CD4-positive, alpha-beta T cell treated with Interleukin-1 beta for 1 hour (primary cell): ENCODE measurements at regions not wholly inside any gene's neighbourhood (a gene's known extent, or its start where the extent isn't known, plus 50 kb on each side); places are given as distances from the start of the nearest gene placed in this dataset.

Source experiments
- DNase-seq, 2 donors: peaks; one replicate each; pipeline ENCODE4 v3.0.0-alpha.2; 2020 to 2022

- DNase-seq = no peak
These were observed 1474.1 kb upstream of the SLC39A10 start for GRCh38 chr2:194182888-194183287.

DNA sequence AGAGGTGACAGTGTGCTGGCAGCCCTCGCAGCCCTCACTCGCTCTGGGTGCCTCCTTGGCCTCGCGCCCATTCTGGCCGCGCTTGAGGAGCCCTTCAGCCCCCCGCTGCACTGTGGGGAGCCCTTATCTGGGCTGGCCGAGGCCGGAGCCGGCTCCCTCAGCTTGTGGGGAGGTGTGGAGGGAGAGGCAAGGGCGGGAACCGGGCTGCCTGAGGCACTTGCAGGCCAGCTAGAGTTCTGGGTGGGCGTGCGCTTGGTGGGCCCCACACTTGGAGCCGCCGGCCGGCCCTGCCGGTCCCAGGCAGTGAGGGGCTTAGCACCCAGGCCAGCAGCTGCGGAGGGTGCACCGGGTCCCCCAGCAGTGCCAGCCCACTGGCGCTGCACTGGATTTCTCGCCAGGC, 1480.9 kb upstream of the SLC39A10 start:
- DNase-seq = no peak

- peak in 1 of 2 donors; percentile 2 for DNase-seq
These were observed 1490.2 kb upstream of the SLC39A10 start for GRCh38 chr2:194166818-194167217.

DNA sequence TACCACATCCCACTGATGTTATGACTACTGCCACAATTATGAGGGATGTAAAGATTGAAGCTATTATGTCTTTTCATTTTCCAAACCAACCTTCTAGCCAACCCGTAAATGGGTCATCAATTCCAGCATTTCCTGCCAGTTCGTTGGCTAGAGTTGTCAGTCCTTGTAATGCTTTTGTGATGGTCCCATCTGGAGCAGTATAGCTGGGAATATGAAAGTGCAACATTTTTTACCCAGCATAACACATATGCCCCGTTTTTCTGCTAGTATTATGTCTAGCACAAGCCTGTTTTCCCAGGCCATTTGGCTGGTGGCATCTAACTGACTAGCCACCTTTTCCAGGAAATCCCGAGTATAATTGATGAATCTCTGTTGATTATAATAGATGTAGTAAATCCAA, 1501.6 kb upstream of the SLC39A10 start:
- no peak for DNase-seq

DNA sequence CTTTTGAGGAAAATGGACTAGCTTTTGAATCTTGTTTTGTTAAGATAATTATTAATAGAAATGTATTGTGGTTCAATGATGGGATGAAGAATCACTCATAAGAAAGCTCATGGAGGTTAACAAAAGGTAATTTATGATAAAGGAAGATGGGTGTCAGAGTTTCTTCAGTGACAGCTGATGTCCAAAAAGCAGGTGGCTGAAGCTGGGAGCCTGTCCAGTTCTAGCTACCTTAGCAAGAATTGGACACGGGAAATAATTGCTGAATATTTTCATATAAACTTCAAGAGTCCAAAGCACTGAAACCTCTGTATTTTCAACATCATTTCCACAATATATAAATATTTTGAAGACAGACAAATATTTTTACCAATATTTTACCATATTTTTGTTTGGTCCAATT, 1505.8 kb upstream of the SLC39A10 start:
- no peak for DNase-seq

DNA sequence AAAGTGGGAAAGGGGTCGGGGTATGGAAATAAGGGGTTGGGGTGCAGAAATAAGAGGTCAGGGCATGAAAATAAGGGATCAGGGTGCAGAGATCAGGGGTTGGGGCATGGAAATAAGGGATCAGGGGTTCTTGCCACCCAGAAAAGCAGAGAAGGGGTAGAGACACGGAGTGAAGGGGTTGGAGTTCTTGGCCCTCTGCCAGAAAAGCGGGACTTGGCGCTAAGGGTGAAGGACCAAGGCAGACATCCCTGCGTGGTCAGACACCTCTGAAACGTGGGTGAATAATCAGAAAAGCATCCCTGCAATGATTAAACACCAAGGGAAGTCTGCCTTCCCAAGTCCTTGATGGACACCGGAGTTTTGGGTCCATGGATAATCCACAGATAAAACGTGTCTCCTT, 1521.6 kb upstream of the SLC39A10 start:
- no peak for DNase-seq

- DNase-seq = no peak
These were observed 1528.2 kb upstream of the SLC39A10 start for GRCh38 chr2:194128810-194129209.

- no peak for DNase-seq
These were observed 1530.6 kb upstream of the SLC39A10 start for GRCh38 chr2:194126418-194126817.

DNA sequence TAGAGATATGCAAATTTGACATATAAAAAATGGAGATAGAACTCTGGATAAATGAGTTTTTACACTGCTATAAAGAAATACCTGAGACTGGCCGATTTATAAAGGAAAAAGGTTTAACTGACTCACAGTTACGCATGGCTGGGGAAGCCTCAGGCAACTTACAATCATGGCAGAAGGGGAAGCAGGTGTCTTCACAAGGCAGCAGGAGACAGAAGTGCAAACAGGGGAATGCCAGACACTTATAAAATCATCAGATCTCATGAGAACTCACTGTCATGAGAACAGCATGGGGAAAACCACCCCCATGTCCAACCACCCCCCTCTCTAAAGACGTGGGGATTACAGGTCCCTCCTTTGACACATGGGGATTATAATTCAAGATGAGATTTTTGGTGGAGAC, 1540.2 kb upstream of the SLC39A10 start:
- no peak for DNase-seq

- no peak for DNase-seq
These were observed 1551.7 kb upstream of the SLC39A10 start for GRCh38 chr2:194105358-194105757.

- peak in 1 of 2 donors; percentile 4 for DNase-seq
These were observed 1552.3 kb upstream of the SLC39A10 start for GRCh38 chr2:194104687-194105086.

DNA sequence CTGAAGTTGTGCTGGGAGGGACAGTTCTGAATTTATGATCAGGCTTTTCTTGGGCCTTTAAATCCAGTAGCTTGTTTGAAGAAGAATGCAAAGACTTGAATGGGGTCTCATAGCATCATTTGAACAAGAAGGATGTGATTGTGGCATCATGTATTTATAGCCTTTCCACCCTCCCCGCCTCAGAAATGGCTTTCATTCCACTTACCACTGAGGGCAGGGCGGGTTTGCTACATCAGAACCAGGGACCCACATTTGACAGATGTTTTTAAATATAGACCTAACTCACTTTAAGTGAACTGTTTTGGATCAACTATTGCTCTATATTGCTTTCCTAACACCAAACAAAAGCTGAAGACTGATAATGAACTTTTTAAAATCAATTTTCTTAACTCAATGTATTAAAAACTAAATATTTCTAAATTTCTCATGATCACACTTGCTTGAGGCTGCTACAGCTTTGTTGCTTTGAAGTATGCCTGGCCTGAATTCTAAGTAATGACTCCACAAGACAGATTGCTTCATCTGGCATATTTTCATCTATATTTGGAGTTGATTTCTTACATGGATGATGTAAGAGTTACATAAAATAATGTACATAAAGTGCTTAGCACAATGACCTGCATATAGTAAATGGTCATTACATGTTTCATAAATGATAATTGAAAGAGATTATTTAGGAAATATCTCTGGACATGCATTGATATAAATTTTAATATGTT, 1552.9 kb upstream of the SLC39A10 start:
- DNase-seq = no peak

- no peak for DNase-seq
These were observed 1554.5 kb upstream of the SLC39A10 start for GRCh38 chr2:194102546-194102945.

GRCh38 chr2:194100201-194100600, 1556.8 kb upstream of the SLC39A10 start:
- no peak for DNase-seq

GRCh38 chr2:194096402-194096801, 1560.6 kb upstream of the SLC39A10 start:
- no peak for DNase-seq

DNA sequence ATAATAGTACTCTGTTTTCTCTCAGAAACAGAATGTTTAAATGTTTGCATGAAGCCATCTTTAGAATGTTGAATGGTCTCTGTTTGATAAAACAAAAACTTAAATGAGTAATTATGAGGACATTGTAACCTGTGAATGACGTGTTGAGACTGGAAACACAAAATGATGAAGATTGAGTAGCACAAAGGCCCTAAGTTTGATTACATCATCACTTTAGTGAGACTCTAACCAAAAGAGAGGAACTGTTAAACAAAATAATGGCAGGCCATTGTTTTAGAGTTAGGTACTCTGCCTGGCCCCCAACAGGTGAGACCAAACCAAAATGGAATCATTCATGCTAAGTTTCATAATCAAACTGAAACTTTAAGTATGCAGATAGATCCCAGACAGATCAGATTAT, 1561.7 kb upstream of the SLC39A10 start:
- DNase-seq = no peak

DNA sequence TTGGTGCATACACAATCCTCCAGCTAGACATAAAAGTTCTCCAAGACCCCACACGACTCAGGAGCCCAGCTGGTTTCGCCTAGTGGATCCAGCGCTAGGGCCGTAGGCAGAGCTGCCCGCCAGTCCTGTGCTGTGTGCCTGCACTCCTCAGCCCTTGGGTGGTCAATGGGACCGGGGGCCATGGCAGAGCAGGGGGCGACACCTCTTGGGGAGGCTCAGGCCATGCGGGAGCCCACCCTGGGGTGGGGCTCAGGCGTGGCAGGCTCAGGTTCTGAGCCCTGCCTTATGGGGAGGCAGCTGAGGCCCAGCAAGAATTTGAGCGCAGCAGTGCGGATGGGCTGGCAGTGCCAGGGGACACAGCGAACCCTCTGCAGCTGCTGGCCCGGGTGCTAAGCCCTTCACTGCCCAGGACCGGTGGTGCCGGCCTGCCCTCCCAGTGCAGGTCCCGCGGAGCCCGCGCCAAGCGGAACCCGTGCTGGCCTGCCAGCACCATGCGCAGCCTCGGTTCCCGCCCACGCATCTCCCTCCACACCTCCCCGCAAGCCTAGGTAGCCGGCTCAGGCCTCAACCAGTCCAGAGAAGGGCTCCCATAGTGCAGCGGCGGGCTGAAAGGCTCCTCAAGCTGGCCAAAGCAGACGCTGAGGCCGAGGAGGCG, 1566.6 kb upstream of the SLC39A10 start:
- DNase-seq = no peak

DNA sequence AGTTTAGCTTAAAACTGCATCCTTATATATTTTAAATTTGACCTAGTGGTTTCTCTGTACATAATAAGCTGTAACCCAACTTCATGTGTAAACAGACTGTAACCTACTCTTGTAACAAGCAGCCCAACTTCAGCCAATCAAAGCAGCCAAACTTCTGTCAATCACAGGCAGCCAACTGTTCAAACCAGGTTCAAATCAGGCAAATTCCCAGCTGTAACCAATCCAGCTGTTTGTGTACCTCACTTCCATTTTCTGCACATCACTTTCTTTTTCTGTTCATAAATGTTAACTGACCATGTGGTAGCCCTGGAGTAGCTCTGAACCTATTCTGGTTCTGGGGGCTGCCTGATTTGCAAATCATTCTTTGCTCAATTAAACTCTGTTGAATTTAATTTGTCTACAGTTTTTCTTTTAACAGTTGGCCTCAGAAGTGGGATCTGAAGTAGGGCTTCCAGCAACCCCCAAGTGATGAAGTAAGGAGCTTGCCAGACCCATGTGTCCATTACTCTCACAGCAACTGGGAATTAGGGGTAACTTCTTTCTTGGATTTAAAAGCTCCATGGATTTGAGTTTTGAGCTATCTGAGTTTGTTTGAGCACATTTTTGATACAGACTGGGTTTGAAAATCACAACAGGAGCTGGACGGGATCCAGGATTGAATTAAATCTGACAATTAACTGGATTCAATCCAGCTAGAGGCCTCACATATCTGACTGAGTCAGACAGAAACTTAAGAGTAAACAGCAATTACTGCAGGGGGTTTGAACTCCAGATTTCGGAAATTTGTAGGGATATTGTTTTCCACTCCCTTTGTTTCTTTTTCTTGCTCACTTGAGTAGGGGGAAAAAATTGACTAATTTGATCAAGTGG, 1569.7 kb upstream of the SLC39A10 start:
- no peak for DNase-seq

GRCh38 chr2:194086129-194086528, 1570.9 kb upstream of the SLC39A10 start:
- no peak for DNase-seq

DNA sequence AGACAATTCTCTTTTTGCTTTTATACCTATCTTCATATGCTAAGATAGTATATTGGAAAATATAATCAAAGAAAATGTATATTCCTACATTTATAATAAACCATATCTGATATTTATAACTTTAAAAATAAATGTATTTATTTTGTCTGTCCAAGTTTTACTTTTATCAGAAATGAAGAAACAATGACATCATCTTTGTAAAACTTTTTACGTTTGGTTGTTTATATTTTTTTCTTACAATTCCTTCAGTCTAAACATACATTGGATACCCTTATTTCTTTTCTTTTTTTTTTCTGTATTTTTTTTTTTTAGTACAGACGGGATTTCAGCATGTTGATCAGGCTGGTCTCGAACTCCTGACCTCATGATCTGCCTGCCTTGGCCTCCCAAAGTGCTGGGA, 1577.0 kb upstream of the SLC39A10 start:
- DNase-seq = no peak

DNA sequence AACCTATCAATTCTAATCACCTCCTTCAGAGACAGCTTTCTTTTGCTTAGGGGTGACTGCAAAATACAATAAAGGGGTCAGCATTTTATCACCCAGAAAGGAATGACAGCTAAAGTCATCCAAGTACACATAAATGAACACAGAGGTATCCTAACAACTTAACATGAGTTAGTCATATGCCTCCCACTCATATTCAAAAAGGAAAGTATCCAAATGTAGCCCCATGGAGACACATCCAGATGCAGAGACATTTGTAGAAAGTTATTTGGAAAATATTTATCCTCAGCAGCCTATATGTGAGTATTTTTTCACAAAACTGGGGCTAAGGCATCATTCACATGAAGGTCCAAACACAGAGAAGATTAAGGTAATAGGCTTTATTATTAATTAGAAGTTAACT, 1579.7 kb upstream of the SLC39A10 start:
- no peak for DNase-seq

DNA sequence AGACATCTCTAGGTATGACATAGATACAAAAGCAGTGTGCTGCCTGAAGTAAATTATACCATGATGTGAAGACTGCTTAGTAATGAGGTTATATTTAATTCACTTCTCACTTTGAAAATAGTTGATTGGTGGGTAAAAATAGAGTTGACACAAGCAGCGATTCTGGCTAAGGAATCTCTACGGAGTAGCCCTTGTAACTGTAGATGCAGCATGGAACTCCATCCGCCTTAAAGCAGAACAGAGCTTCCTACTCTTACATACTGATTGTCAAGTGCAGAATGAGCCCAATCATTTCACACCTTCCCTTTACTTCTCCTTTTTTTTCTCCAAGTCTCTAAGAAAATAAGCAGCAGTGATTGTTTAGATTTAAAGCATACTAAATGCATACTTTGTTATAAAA, 1594.6 kb upstream of the SLC39A10 start:
- DNase-seq = no peak

GRCh38 chr2:194060269-194060668, 1596.8 kb upstream of the SLC39A10 start:
- DNase-seq = no peak

- no peak for DNase-seq
These were observed 1602.7 kb upstream of the SLC39A10 start for GRCh38 chr2:194054313-194054712.
